ENCODE measurements at regions not wholly inside any gene's neighbourhood (a gene's known extent, or its start where the extent isn't known, plus 50 kb on each side); places are given as distances from the start of the nearest gene placed in this dataset.

- Histone ChIP-seq H3K4me1 (no peaks in the 10 kb centered on the region), H3K27ac (no peak overlapping the region), H3K4me3 (no peak overlapping the region), H3K36me3 (no peaks in the 10 kb centered on the region), H3K9me3 (no peaks in the 10 kb centered on the region), H3K27me3 (no peaks in the 10 kb centered on the region)
- no peak for TF ChIP-seq CTCF (IDR thresholded peaks at IDR 0.05)
- DNase-seq (ENCODE audit: low spot score): no peak
These were observed 301.1 kb upstream of the AJAP1 start for GRCh38 chr1:4353090-4353856.

- DNase-seq (ENCODE audit: low spot score): no peak
- Histone ChIP-seq H3K27ac (no peak overlapping the region), H3K9me3 (no peaks in the 10 kb centered on the region), H3K4me3 (no peak overlapping the region), H3K27me3 (no peaks in the 10 kb centered on the region), H3K36me3 (no peaks in the 10 kb centered on the region), H3K4me1 (no peaks in the 10 kb centered on the region)
- no peak for TF ChIP-seq CTCF (IDR thresholded peaks at IDR 0.05)
These were observed 298.6 kb upstream of the AJAP1 start for GRCh38 chr1:4355839-4356238.

- H3K36me3 ChIP-seq: no peaks in the 10 kb centered on the region
- no peak for DNase-seq (ENCODE audit: low spot score)
- H3K27me3 ChIP-seq: no peaks in the 10 kb centered on the region
These were observed 291.9 kb upstream of the AJAP1 start for GRCh38 chr1:4362314-4363044.

GRCh38 chr1:4366091-4366490 lies 288.3 kb upstream of the AJAP1 start:
- Histone ChIP-seq H3K36me3 (no peaks in the 10 kb centered on the region), H3K27ac (no peak overlapping the region), H3K4me1 (no peaks in the 10 kb centered on the region), H3K9me3 (peaks cover 0 to 6% of the 10 kb centered on the region in 2 donors), H3K27me3 (no peaks in the 10 kb centered on the region), H3K4me3 (no peak overlapping the region)
- no peak for TF ChIP-seq CTCF (IDR thresholded peaks at IDR 0.05)
- no peak for DNase-seq (ENCODE audit: low spot score)

More at GRCh38 chr1:4362314-4363044, 291.9 kb upstream of the AJAP1 start:
- Histone ChIP-seq H3K9me3 (peaks cover 0 to 6% of the 10 kb centered on the region in 2 donors), H3K27ac (no peak overlapping the region), H3K4me3 (no peak overlapping the region), H3K4me1 (no peaks in the 10 kb centered on the region)
- no peak for TF ChIP-seq CTCF (IDR thresholded peaks at IDR 0.05)

GRCh38 chr1:4367230-4367777 lies 287.1 kb upstream of the AJAP1 start:
- H3K27me3 ChIP-seq: no peaks in the 10 kb centered on the region
- peaks cover 0 to 6% of the 10 kb centered on the region in 2 donors for H3K9me3 ChIP-seq
- no peak overlapping the region for H3K27ac ChIP-seq
- no peaks in the 10 kb centered on the region for H3K36me3 ChIP-seq
- no peak for TF ChIP-seq CTCF (IDR thresholded peaks at IDR 0.05)
- no peak overlapping the region for H3K4me3 ChIP-seq
- no peak for DNase-seq (ENCODE audit: low spot score)
- no peaks in the 10 kb centered on the region for H3K4me1 ChIP-seq
